ENCODE measurements at regions not wholly inside any gene's neighbourhood (a gene's known extent, or its start where the extent isn't known, plus 50 kb on each side); places are given as distances from the start of the nearest gene placed in this dataset.

DNA sequence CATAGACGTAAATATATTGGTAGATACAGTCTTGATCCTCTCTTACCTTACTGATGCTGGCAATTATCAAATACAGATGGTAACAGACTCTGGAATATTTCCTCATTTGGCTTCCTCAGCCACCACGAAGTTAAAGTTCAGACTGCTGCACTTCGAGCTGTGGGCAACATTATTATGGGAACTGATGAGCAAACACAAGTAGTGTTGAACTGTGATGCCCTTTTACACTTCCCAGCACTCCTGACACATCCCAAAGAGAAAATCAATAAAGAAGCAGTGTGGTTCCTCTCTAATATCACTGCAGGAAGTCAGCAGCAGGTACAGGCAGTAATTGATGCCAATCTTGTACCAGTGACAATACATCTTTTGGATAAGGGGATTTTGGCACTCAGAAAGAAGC is 162.7 kb upstream of the NT5E start:
- TF ChIP-seq POLR2AphosphoS5 (IDR thresholded peaks at IDR 0.05), result no peak
- no peak for TF ChIP-seq CTCF (IDR thresholded peaks at IDR 0.05)

All from sigmoid colon (tissue), 4 donors.